ENCODE measurements at regions not wholly inside any gene's neighbourhood (a gene's known extent, or its start where the extent isn't known, plus 50 kb on each side); places are given as distances from the start of the nearest gene placed in this dataset.

GRCh38 chr9:119453490-119453911 lies 84.3 kb upstream of the BRINP1 start:
- POLR2A ChIA-PET, result no interaction called here
- Histone ChIP-seq H3K27ac (ENCODE audit: low read depth, low read length) (no peak overlapping the region), H2AFZ (ENCODE audit: low read depth, low read length, poor library complexity, severe bottlenecking) (no peak overlapping the region), H3K4me2 (ENCODE audit: low read length) (no peak overlapping the region), H3K9ac (ENCODE audit: low read length) (no peak overlapping the region), H3K9me3 (ENCODE audit: control insufficient read depth in 1 of 2, insufficient read depth in 1 of 2, low read depth in 1 of 2, low read length in 2 of 2) (peaks cover 4 to 12% of the 10 kb centered on the region in 2 experiments; a peak in 1 of 4 replicates), H3K4me3 (replicated peaks in 1 of 2; ENCODE audit: low read depth in 1 of 2, low read length in 2 of 2) (no peak overlapping the region), H3K4me1 (ENCODE audit: control insufficient read depth in 1 of 2, insufficient read depth in 2 of 2, low read length in 2 of 2) (no peaks in the 10 kb centered on the region), H3K27me3 (ENCODE audit: insufficient read depth, low read length) (no peaks in the 10 kb centered on the region), H4K20me1 (ENCODE audit: insufficient read depth) (no peaks in the 10 kb centered on the region), H3K9me2 (ENCODE audit: insufficient read depth) (no peaks in the 10 kb centered on the region), H3K36me3 (ENCODE audit: control insufficient read depth in 1 of 2, insufficient read depth in 2 of 2, low read length in 2 of 2) (no peaks in the 10 kb centered on the region), H3K79me2 (ENCODE audit: insufficient read depth, low read length) (no peaks in the 10 kb centered on the region)
- DNase-seq (ENCODE audit: low read depth, low spot score) (no peak), ATAC-seq (no peak)
- intact Hi-C loops (cut with micrococcal nuclease), result no loop called here
- BruUV-seq (replicated peaks), result no TSS peak
- TF ChIP-seq MAX (IDR thresholded peaks at IDR 0.05), result no peak
- TF ChIP-seq YY1 (IDR thresholded peaks at IDR 0.05; ENCODE audit: extremely low read depth, insufficient replicate concordance, low read depth, low read length), result no peak
- no peak for TF ChIP-seq FOSL1 (IDR thresholded peaks at IDR 0.05; ENCODE audit: low read depth)
- no peak for TF ChIP-seq ATF3 (IDR thresholded peaks at IDR 0.05)
- TF ChIP-seq CEBPB (IDR thresholded peaks at IDR 0.05; ENCODE audit: low read depth), result no peak
- TF ChIP-seq CBX3 (IDR thresholded peaks at IDR 0.05; ENCODE audit: low read depth), result no peak
- TF ChIP-seq CTCF (IDR thresholded peaks at IDR 0.05 in 2 of 3, conservative IDR thresholded peaks at IDR 0.05 in 1 of 3; ENCODE audit: borderline replicate concordance in 1 of 3, insufficient read depth in 1 of 3, low read depth in 2 of 3, low read length in 2 of 3), result no peak
- TF ChIP-seq REST (IDR thresholded peaks at IDR 0.05; ENCODE audit: low read depth), result no peak
- no peak for TF ChIP-seq JUND (IDR thresholded peaks at IDR 0.05)
- no peak for TF ChIP-seq EZH2 (IDR thresholded peaks at IDR 0.05)
- TF ChIP-seq POLR2A (IDR thresholded peaks at IDR 0.05; ENCODE audit: borderline replicate concordance, extremely low read depth, insufficient read depth, insufficient read length), result no peak
- no peak for TF ChIP-seq SIN3A (IDR thresholded peaks at IDR 0.05; ENCODE audit: low read depth)
- TF ChIP-seq EGR1 (IDR thresholded peaks at IDR 0.05; ENCODE audit: low read depth), result no peak
- no peak for TF ChIP-seq TCF7L2 (IDR thresholded peaks at IDR 0.05; ENCODE audit: borderline replicate concordance, extremely low read depth, insufficient read depth, insufficient read length)
- CTCF ChIA-PET, result no interaction called here
- RAD21 ChIA-PET (ENCODE audit: low non-redundant PET in 1 of 2, low total read pairs in 2 of 2, uncharacterized antibody in 2 of 2, unreplicated experiment in 2 of 2), result no interaction called here

Data from HCT116 (cell line).